Right forelimb (tissue), 1 donor: ENCODE measurements at regions not wholly inside any gene's neighbourhood (a gene's known extent, or its start where the extent isn't known, plus 50 kb on each side); places are given as distances from the start of the nearest gene placed in this dataset.
"Not testable (repeated sequence)": the region's sequence is repeated elsewhere in the genome, so short reads cannot be mapped to it uniquely, and the experiment has no call there.

ENCODE experiments used
- DNase-seq: peaks from one replicate; pipeline ENCODE4 v3.0.0-alpha.2; 2018

DNA sequence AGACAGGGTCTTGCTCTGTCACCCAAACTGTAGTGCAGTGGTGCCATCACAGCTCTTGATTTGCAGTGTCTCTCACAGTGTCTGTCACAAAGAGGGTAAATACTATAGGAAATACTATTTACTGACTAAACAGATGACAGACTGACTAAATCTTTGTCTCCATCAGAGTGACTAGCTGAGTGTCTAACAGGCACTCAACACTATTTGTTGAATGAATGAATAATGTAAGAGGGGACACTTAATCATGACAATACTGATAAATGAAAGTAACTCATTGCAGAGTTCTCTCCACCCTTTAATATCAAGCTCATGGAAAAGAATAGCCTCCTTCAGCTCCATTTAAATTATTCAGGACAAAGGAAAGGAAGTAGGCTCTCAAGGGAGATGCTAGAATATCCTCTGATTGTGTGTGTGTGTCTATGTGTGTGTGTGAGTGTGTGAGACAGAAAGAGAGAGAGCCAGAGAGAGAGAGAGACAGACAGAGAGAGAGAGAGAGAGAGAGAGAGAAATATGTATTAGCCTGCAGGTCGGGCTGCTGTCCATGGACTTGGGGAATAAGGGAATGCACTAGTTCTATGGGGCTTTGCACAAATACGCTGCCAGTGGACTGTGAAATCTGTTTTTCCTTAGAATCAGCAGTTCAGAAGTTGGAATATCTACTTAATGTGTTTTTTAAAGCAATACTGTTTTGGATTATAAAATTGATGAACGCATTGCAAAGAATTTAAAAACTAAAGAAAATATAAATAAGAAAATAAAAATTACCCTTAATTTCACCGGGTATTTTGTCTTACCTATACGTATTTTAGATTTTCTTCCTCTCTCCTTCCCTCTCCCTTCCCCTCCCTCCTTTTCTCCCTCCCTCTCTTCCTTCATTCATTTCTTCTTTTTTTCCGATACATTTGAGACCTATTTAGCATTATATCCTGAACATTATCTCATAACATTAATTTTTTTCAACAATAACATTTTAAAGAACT is 132.9 kb upstream of the LRIG1 start:
- DNase-seq: no peak

GRCh38 chr3:66638717-66639116 is 137.9 kb upstream of the LRIG1 start:
- no peak for DNase-seq

- no peak for DNase-seq
Observed at GRCh38 chr3:66639809-66640356, 139.1 kb upstream of the LRIG1 start.

DNA sequence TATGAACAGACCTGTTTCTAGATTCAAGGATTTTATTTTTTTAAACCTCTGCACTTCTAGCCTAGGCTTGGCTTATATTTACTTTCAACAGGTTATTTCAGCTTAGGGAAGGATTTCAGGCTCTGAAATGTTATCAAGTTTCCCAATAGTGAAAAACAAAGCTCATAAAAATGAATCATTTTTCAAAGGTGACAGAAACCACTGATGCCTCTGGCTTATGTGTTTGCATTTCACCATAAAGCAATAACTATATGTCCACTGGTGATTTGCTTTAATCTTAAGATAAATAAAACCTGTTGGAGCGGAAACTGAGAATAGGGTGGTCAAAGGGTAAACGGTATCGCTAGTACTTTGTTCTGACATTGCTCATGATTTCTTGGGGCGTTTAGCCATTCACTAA is 141.2 kb upstream of the LRIG1 start:
- no peak for DNase-seq

DNA sequence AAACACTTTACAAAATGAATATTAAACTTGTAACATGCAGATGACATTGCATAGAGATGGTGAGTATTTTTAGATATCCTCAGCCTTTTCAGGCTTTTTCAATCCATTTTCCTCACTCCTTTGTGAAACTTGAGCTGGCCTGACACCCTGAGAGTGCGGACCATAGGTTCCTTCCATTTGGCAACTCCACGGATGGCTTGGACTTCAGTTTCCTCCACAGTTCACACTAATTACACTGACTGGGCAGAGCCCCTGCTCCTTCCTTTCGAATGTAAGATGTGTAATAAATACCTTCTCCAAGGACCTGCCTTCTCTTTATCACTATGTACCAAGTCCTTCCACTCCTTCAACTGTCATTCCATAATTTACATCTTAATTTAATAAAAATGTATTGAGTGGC is 141.7 kb upstream of the LRIG1 start:
- no peak for DNase-seq

DNA sequence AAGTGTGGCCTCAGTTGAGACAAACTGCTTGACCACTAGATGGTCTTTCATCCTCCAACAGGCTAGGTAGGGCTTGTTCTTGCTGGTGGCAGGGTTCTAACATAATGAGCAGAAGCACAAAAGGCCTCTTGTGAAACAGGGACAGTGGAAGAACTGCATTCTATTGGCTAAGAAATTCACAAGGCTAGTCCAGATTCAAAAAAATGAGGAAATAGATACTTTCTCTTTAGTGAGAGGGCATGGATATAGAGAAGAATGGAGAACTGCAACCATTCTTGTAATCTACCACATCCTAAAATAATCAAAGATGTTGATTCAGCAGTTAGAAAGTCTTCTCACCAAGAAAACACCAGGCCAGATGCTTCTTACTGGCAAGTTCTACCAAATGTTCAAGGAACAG is 143.7 kb upstream of the LRIG1 start:
- DNase-seq: no peak

DNA sequence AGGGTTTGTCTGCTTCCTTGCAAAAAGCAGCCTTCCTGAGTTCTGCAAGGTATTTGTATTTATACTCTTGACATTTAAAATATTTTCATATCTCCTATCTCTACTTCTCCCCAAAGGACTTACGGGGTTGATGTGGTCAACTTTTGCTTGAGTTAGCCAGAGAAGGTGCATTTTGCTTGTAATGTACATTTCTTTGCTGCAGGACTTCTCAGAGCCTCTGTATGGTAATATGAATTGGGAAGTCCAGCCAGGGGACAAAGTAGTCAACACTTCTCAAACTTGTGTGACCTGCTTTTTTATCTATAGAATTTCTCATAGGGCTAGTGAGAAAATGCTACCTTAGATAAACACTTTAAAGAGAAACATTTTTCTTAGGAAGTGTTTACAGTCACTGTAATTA is 148.2 kb upstream of the LRIG1 start:
- no peak for DNase-seq

GRCh38 chr3:66651520-66651919 is 150.7 kb upstream of the LRIG1 start:
- not testable (repeated sequence) for DNase-seq

DNA sequence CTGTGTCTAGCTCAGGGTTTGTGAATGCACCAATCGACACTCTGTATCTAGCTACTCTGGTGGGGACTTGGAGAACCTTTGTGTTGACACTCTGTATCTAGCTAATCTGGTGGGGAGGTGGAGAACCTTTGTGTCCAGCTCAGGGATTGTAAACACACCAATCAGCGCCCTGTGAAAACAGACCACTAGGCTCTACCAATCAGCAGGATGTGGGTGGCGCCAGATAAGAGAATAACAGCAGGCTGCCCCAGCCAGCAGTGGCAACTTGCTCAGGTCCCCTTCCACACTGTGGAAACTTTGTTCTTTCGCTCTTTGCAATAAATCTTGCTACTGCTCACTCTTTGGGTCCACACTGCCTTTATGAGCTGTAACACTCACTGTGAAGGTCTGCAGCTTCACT is 151.3 kb upstream of the LRIG1 start:
- not testable (repeated sequence) for DNase-seq

DNA sequence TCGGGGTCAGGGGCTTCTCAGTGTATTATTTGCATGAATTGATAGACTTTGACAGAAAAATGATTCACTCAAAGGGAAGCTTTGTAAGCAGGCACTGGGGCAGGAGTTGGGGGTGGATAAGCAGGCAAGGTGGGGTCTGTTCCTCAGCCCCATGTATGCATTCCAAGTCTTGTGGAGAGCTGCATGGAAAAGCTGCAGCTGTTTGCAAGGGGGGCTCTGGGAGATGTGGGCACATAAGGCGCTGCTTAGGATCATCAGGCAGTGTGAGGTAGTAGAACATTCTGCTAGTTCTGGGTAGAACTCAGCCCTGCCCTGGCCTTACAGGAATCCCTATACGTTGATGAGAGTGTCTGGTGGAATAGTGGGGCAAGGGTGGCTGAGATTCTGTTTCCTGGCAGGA is 154.2 kb upstream of the LRIG1 start:
- no peak for DNase-seq

GRCh38 chr3:66655671-66656070 is 154.8 kb upstream of the LRIG1 start:
- DNase-seq: no peak

DNA sequence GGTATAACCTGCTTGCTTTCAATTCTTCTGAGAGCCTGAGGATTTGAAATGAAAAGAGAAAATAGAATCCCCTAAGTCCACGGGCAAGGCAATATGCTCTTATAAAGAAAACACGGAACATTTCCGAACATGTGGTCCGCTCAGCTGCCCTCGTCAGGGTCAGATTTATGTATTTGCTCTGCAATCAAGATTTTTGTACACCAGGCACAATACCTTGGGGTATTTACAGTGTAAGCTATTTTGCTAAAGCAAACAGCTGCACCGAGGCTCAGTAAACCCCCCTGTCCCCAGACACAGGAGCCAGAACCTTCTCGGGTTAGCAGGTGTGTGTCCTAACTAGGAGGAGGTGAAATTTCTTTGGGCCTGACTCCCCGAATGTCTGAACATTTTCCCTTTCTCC is 155.8 kb upstream of the LRIG1 start:
- no peak for DNase-seq

GRCh38 chr3:66659056-66659455 is 158.2 kb upstream of the LRIG1 start:
- DNase-seq: no peak

DNA sequence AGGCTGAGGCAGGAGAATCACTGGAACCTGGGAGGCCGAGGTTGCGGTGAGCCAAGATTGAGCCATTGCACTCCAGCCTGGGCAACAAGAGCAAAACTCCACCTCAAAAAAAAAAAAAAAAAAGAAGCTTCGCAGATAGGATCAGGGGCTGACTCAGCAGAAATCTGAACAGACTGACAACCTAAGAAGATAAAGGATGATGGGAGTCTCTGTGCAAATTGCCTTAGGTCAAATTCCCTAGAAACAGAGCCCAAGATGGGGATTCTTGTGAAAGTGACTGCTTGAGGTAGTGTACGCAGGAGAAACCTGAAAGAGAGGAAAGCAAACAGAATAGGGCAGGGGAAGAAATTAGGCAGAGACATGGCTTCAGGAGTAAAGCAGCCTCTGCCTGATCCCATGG is 160.8 kb upstream of the LRIG1 start:
- no peak for DNase-seq

DNA sequence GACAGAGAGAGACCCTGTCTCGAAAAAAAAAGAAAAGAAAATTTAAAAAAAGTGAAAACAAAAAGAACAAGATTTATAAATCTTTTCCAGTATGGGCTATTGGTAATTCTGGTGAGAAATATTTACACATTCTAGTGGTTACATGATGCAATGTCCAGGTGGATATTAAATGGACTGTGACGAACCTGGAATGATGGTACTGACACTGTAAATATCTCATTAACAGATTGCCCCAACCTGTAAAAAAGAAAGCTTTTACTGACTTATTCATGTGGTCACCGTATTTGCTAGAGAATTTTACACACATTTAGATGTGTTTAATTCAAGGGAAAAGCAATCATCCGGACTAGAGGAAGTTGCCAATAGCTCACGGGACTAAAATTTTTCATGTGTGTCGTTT is 162.1 kb upstream of the LRIG1 start:
- no peak for DNase-seq

GRCh38 chr3:66665021-66665695 is 164.3 kb upstream of the LRIG1 start:
- no peak for DNase-seq

GRCh38 chr3:66666362-66666761 is 165.5 kb upstream of the LRIG1 start:
- no peak for DNase-seq

DNA sequence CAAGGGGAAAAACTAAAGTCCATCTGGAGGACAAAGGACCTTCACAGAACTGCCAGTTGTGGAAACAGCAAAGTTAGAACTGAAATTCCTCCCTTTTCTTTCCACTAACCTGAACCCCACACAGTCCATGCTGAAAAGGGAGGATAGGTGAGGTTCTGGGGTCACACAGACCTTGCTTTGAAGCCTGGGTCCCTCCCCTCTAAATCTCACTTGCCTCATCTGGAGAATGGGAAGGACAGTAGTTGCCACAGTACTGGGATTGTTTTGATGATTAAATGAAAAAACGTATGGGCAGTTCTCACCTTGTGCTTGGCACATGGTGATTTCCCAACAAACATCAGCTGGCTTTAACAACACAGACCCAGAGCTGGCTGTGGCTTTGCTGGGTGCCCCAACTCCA is 166.4 kb upstream of the LRIG1 start:
- no peak for DNase-seq

- DNase-seq: no peak
Observed at GRCh38 chr3:66671291-66671690, 170.5 kb upstream of the LRIG1 start.

GRCh38 chr3:66672830-66673229 is 172.0 kb upstream of the LRIG1 start:
- DNase-seq: no peak

- no peak for DNase-seq
Observed at GRCh38 chr3:66673293-66673692, 172.5 kb upstream of the LRIG1 start.

DNA sequence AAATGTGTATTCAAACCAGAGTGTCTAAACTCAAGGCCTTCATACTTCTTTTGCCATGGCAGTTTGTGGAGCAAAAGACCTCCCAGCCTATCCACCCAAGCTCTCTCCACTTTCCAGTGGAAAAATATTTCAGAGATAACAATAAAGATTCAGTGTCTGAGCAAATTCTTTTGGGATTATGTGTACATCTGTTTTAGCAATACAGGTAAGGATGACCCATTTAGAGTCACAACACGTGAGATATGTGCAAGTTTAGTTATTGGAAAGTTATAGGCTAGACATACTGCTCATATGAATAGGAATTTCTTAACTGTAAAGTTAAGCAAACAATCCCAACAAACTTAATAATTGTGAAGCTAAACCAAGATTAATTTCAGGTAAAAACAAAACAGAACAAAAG is 174.5 kb upstream of the LRIG1 start:
- DNase-seq: no peak

DNA sequence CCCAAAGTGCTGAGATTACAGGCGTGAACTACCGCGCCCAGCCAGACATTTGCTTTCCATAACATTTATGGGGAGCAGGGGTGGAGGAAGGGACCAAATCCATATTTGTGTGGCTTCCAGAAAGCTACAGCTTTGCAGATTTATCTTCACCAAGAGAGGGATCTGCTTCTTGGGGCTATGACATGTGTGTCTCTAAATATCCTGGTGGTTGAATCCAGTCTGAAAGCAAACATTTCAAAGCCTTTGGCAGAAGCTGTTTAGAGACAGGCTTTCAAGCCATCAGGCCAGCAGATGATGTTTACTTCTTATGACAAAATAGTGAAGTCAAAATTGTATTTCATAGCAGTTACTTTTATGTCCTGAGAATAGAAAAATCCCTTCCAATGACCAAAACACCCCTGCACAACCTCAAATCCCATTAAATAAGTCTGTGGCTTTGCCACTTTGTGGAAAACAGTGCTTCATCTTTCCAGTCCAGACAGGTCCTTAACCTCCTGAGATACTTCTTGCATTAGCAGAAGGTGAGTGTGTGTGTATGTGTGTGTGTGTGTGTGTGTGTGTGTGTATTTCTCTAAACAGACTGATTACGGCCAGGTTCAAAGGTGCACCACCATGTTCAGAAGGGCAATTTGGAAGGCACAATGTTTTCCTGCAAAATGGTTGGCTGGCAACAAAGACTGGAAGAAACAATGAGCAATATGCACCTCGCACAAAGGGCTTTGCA is 191.4 kb upstream of the LRIG1 start:
- no peak for DNase-seq
